ENCODE measurements at regions not wholly inside any gene's neighbourhood (a gene's known extent, or its start where the extent isn't known, plus 50 kb on each side); places are given as distances from the start of the nearest gene placed in this dataset.
A peak's percentile ranks its signal among the peaks of the same experiment; 100 is the strongest.

DNA sequence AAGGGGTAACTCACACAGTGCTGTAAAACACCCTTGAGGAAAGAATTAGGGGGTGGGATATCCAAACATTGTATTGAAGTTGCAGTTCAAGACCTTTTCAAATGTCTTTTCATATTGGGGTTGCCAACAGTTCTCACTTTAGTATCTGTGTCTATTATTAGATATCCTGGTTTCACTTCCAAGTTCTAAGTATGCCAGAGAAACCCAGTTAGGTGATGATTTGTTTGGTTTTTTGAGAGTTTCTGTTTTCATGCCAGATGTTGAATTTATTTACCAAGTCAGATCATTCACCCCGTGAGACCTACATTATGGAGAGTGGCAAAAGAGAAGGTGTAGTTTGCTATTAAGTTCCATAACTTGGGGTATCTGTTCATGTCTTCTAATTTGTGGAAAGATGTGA lies 64.5 kb downstream of the C9orf152 start:
- DNase-seq (ENCODE audit: low read depth), result no peak

DNA sequence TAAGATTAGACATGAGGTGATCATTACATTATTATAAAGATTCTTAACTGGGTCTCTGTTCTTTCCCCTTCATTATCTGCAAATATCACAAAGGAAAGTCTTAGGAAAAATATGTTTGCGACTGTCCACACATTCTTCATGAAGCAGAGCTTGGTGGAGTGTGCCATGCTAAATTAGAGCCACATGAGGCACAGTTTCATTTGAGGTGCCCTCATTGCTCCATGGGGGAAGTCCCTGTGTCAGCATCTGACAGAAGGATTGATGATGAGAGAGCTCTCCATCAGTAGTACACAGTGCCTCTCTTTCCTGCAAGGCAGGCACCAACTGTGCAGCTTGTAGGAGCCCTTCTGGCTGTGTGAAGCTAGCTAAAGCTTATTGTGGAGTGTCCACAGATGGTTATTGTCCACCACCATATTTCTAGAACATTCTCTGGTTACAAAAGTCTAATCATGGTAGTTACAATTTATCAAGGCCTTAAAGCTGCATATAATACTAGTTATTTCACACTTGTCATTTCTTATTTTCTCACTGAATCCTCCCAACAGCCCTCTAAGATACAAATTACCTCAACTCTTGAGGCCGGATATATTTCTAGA lies 63.9 kb downstream of the C9orf152 start:
- DNase-seq (ENCODE audit: low read depth), result no peak

DNA sequence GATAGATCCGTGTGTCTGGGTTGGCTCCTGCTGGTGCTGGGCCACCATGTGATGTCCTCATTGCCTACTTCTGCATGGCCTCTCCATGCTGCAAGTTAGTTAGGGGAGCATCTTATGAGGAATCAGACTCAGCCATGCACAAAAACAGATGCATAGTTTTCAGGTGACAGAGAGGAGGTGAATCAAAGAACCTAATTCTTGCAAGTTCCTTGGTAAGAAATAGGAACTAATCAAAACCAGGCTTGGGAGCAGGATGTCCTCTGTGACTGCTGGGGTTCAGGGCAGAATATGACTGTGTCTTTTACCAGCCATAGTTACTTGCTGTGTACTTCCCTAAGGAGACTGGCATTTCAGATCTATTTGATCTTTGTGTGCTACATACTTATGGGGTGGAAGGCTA lies 61.6 kb downstream of the C9orf152 start:
- no peak for DNase-seq (ENCODE audit: low read depth)

DNA sequence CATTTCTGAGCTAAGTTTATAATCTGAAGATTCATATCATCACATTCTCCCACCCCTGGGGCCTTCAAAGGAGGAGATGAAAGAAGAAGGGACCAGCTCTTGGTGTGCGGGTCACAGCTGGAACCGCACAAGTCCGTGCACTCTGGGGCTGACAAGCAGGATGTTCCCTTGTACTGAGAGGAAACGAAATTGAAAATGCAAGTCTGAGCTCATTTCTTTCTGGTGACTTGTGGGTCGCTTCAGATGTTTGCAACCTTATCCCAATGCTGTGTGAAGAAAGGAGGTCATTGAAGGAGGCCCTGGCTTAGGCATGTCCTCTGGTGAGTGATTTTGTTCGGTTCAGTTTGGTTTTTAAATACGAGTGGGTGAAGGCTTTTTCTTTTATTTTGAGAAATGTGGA lies 59.6 kb downstream of the C9orf152 start:
- no peak for DNase-seq (ENCODE audit: low read depth)

DNA sequence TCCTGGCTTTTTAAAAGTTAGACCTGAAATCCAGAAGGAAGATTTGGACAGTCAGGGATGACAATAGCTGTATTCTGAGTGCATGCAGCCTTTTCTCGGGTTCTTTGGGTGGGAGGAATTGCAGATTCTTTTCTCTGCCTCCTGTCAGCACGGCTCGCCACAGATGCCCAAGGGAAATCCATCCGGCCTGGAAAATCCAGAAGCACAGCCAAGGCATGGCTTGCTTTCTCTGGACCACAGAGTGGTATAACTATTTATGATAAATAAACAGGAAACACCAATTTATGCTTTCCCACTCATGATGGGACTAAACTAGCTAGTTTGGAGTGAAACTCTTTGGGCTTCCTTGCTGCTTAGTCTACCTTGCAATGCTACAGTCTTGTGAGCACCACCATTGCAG lies 59.1 kb downstream of the C9orf152 start:
- peak; percentile 59 for DNase-seq (ENCODE audit: low read depth)
